IMR-90 (cell line): ENCODE measurements at regions not wholly inside any gene's neighbourhood (a gene's known extent, or its start where the extent isn't known, plus 50 kb on each side); places are given as distances from the start of the nearest gene placed in this dataset.

Source experiments
- ATAC-seq: fragments of 200-7000 bp; cut with Tn5 transposase; 2 replicates; pipeline ENCODE4 v1.9.1; 2020; ENCODE audit warnings: low read depth, mild to moderate bottlenecking, moderate library complexity
- BruUV-seq: library from RNA; stranded (reverse); fragments of 400-500 nt; replicated peaks from 2 replicates; lab custom pipeline; 2021; lab: Mats Ljungman, UMichigan
- CTCF ChIA-PET: fragments of 300-600 bp; formaldehyde crosslinking; extraction: SDS; loops from one replicate; lab custom pipeline; 2021; ENCODE audit warnings: antibody characterized with exemption; lab: Yijun Ruan, JAX
- POLR2A ChIA-PET: fragments of 300-600 bp; sonication (Branson Sonifier 250); formaldehyde crosslinking; loops from one replicate; lab custom pipeline; 2022; ENCODE audit warnings: antibody characterized with exemption; ENCODE audit not compliant: unreplicated experiment; lab: Charles Lee
- DNase-seq: peaks from one replicate; pipeline ENCODE4 v3.0.0; 2013
- H2AFZ ChIP-seq: replicated peaks from 2 replicates; pipeline ENCODE3; 2013; ENCODE audit warnings: low read length, mild to moderate bottlenecking; ENCODE audit not compliant: poor library complexity
- H2AK5ac ChIP-seq: 2 replicates; pipeline ENCODE4 v1.6.1; 2013; ENCODE audit warnings: low read depth, low read length, inconsistent platforms
- H2AK9ac ChIP-seq: replicated peaks from 2 replicates; pipeline ENCODE3; 2013; ENCODE audit warnings: mild to moderate bottlenecking, low read depth, low read length, moderate library complexity; ENCODE audit not compliant: poor library complexity
- H2BK120ac ChIP-seq: 2 replicates; pipeline ENCODE4 v1.6.1; 2013; ENCODE audit warnings: low read depth, low read length, inconsistent platforms
- H2BK15ac ChIP-seq: 3 replicates; pipeline ENCODE4 v1.6.1; 2013; ENCODE audit warnings: low read depth, low read length, inconsistent platforms
- H2BK20ac ChIP-seq: 2 replicates; pipeline ENCODE4 v1.6.1; 2013; ENCODE audit warnings: low read depth, mild to moderate bottlenecking, inconsistent platforms, low read length, moderate library complexity
- H2BK5ac ChIP-seq: 2 replicates; pipeline ENCODE4 v1.6.1; 2013; ENCODE audit warnings: mild to moderate bottlenecking, low read depth, low read length, inconsistent platforms; ENCODE audit not compliant: poor library complexity, severe bottlenecking
- H3K14ac ChIP-seq: replicated peaks from 2 replicates; pipeline ENCODE4 v1.6.1; 2013; ENCODE audit warnings: low read depth, low read length, inconsistent platforms
- H3K18ac ChIP-seq: 2 replicates; pipeline ENCODE4 v1.6.1; 2013; ENCODE audit warnings: low read depth, low read length, control low read depth
- H3K23ac ChIP-seq: 2 replicates; pipeline ENCODE4 v1.6.1; 2013; ENCODE audit warnings: low read depth, low read length, inconsistent platforms
- H3K27ac ChIP-seq: 2 replicates; pipeline ENCODE4 v1.5.1; 2013; ENCODE audit warnings: mild to moderate bottlenecking, control low read depth, low read length; ENCODE audit not compliant: insufficient read depth
- H3K27me3 ChIP-seq: 2 replicates; pipeline ENCODE4 v1.6.1; 2013; ENCODE audit warnings: low read length; ENCODE audit not compliant: control insufficient read depth, insufficient read depth
- H3K36me3 ChIP-seq: 2 replicates; pipeline ENCODE4 v1.6.1; 2013; ENCODE audit warnings: low read length, mixed read lengths; ENCODE audit not compliant: control insufficient read depth, insufficient read depth
- H3K4ac ChIP-seq: 2 replicates; pipeline ENCODE4 v1.6.1; 2013; ENCODE audit warnings: low read depth, low read length, inconsistent platforms
- H3K4me1 ChIP-seq: 2 replicates; pipeline ENCODE4 v1.6.1; 2013; ENCODE audit warnings: low read length, mixed read lengths; ENCODE audit not compliant: control insufficient read depth, insufficient read depth
- H3K4me2 ChIP-seq: 2 replicates; pipeline ENCODE4 v1.6.1; 2013; ENCODE audit warnings: low read depth, mild to moderate bottlenecking, control low read depth, low read length, moderate library complexity
- H3K4me3 ChIP-seq: 2 replicates; pipeline ENCODE4 v1.5.1; 2013; ENCODE audit warnings: low read depth, mild to moderate bottlenecking, control low read depth, low read length, moderate library complexity; ENCODE audit not compliant: insufficient read depth
- H3K56ac ChIP-seq: 2 replicates; pipeline ENCODE4 v1.6.1; 2013; ENCODE audit warnings: low read length, inconsistent platforms; ENCODE audit not compliant: insufficient read depth; ENCODE audit errors: extremely low read depth
- H3K79me1 ChIP-seq, 2 experiments: 2 replicates each; pipeline ENCODE4 v1.6.1; 2013; ENCODE audit warnings: low read length in 2 of 2, inconsistent platforms in 1 of 2, low read depth in 1 of 2
- H3K9ac ChIP-seq: 2 replicates; pipeline ENCODE4 v1.6.1; 2013; ENCODE audit warnings: low read depth, low read length, control low read depth
- H3K9me1 ChIP-seq: 2 replicates; pipeline ENCODE4 v1.6.1; 2013; ENCODE audit warnings: low read length, inconsistent platforms; ENCODE audit not compliant: insufficient read depth
- H3K9me3 ChIP-seq: 2 replicates; pipeline ENCODE4 v1.6.1; 2013; ENCODE audit warnings: low read length; ENCODE audit not compliant: control insufficient read depth, insufficient read depth
- H4K20me1 ChIP-seq: 2 replicates; pipeline ENCODE4 v1.6.1; 2013; ENCODE audit warnings: low read length, inconsistent platforms; ENCODE audit not compliant: insufficient read depth
- H4K5ac ChIP-seq: 2 replicates; pipeline ENCODE4 v1.6.1; 2013; ENCODE audit warnings: mild to moderate bottlenecking, low read depth, low read length, control low read depth
- H4K8ac ChIP-seq, 2 experiments: 2 replicates each; pipeline ENCODE4 v1.6.1; 2013; ENCODE audit warnings: low read depth in 2 of 2, low read length in 2 of 2, control low read depth in 1 of 2, inconsistent platforms in 1 of 2
- H4K91ac ChIP-seq: 2 replicates; pipeline ENCODE4 v1.6.1; 2013; ENCODE audit warnings: low read depth, low read length, inconsistent platforms; ENCODE audit not compliant: insufficient read depth
- BHLHE40 ChIP-seq: fragments of 150-350 bp; IDR thresholded peaks from 2 replicates; pipeline ENCODE4 v1.6.1; 2016; ENCODE audit warnings: mild to moderate bottlenecking, low read depth, low read length
- CEBPB ChIP-seq: IDR thresholded peaks from 2 replicates; pipeline ENCODE4 v1.6.1; 2012; ENCODE audit warnings: low read depth, low read length, improper control_type of control experiment
- CHD1 ChIP-seq: IDR thresholded peaks from 2 replicates; pipeline ENCODE4 v1.6.1; 2012; ENCODE audit warnings: low read depth, low read length, improper control_type of control experiment
- CTCF ChIP-seq: conservative IDR thresholded peaks from 2 replicates; pipeline ENCODE4 v1.5.1; 2012; ENCODE audit warnings: mild to moderate bottlenecking, low read depth, low read length, improper control_type of control experiment
- ELK1 ChIP-seq: fragments of 150-350 bp; IDR thresholded peaks from 2 replicates; pipeline ENCODE4 v1.6.1; 2016; ENCODE audit warnings: low read depth, mild to moderate bottlenecking, low read length, moderate library complexity, borderline replicate concordance
- FOS ChIP-seq: fragments of 150-350 bp; IDR thresholded peaks from 2 replicates; pipeline ENCODE4 v1.6.1; 2016; ENCODE audit warnings: low read depth, low read length
- MAFK ChIP-seq: IDR thresholded peaks from 2 replicates; pipeline ENCODE4 v1.6.1; 2012; ENCODE audit warnings: low read depth, low read length, improper control_type of control experiment
- MAZ ChIP-seq: IDR thresholded peaks from 2 replicates; pipeline ENCODE4 v1.6.1; 2012; ENCODE audit warnings: low read depth, mild to moderate bottlenecking, low read length, improper control_type of control experiment, moderate library complexity, borderline replicate concordance
- MXI1 ChIP-seq: IDR thresholded peaks from 2 replicates; pipeline ENCODE4 v1.6.1; 2012; ENCODE audit warnings: low read depth, mild to moderate bottlenecking, low read length, moderate library complexity, borderline replicate concordance
- NFE2L2 ChIP-seq: fragments of 150-350 bp; IDR thresholded peaks from 2 replicates; pipeline ENCODE4 v1.6.1; 2016; ENCODE audit warnings: low read depth, mild to moderate bottlenecking, low read length
- POLR2A ChIP-seq: IDR thresholded peaks from 2 replicates; pipeline ENCODE4 v1.6.1; 2012; ENCODE audit warnings: mild to moderate bottlenecking, low read depth, low read length
- RAD21 ChIP-seq: IDR thresholded peaks from 2 replicates; pipeline ENCODE4 v1.6.1; 2012; ENCODE audit warnings: low read length, improper control_type of control experiment
- RCOR1 ChIP-seq: IDR thresholded peaks from 2 replicates; pipeline ENCODE4 v1.6.1; 2012; ENCODE audit warnings: mild to moderate bottlenecking, low read length, improper control_type of control experiment; ENCODE audit not compliant: insufficient replicate concordance
- RFX5 ChIP-seq: IDR thresholded peaks from 2 replicates; pipeline ENCODE4 v1.8.0; 2012; ENCODE audit warnings: low read depth, mild to moderate bottlenecking, low read length, moderate library complexity
- SMC3 ChIP-seq: fragments of 150-350 bp; IDR thresholded peaks from 2 replicates; pipeline ENCODE4 v1.6.1; 2016; ENCODE audit warnings: low read depth, mild to moderate bottlenecking, antibody characterized with exemption, low read length, moderate library complexity
- USF2 ChIP-seq: fragments of 150-350 bp; IDR thresholded peaks from 2 replicates; pipeline ENCODE4 v1.6.1; 2017; ENCODE audit warnings: mild to moderate bottlenecking, antibody characterized with exemption, low read length, low read depth
- WGBS, 2 experiments: methylation state at CpG; one replicate each; pipeline versions ENCODE4 v1.1.5 to v1.1.7; 2013; ENCODE audit warnings: missing lambda C conversion rate in 2 of 2; ENCODE audit not compliant: insufficient read length in 1 of 2; ENCODE audit errors: extremely low coverage in 2 of 2; 5-methylcytosine and 5-hydroxymethylcytosine counted together
- dilution Hi-C: fragments of 300-500 bp; cut with HindIII; formaldehyde crosslinking; loops from one replicate; pipeline ENCODE4 v1.14.3; 2018; ENCODE audit warnings: low sequenced_read_pairs; ENCODE audit not compliant: unreplicated experiment
- in situ Hi-C: fragments of 300-500 bp; cut with MboI; formaldehyde crosslinking; loops from 3 replicates; pipeline ENCODE4 v1.14.3; 2019; ENCODE audit warnings: low sequenced_read_pairs, inconsistent platforms, mixed read lengths
- intact Hi-C: fragments of 100-400 bp; cut with micrococcal nuclease; formaldehyde crosslinking; loops from 2 replicates; pipeline ENCODE4 v1.10.0; 2022

GRCh38 chr20:25848222-25848621, 151.6 kb upstream of the ZNF337 start:
- no peak for DNase-seq
- TF ChIP-seq CTCF (no peak), MAFK (no peak), CEBPB (no peak), RCOR1 (no peak), MXI1 (no peak), SMC3 (no peak), NFE2L2 (no peak), POLR2A (no peak), USF2 (no peak), ELK1 (no peak), MAZ (no peak), BHLHE40 (no peak), RAD21 (no peak), FOS (no peak), RFX5 (no peak), CHD1 (no peak)

More at GRCh38 chr20:25848222-25848621, 151.6 kb upstream of the ZNF337 start:
- Histone ChIP-seq H4K91ac (no peak overlapping the region), H2AK9ac (no peak overlapping the region), H3K27me3 (no peaks in the 10 kb centered on the region), H3K4me1 (no peaks in the 10 kb centered on the region), H3K9me1 (no peaks in the 10 kb centered on the region), H3K4me2 (no peak overlapping the region), H4K8ac (no peak overlapping the region), H3K4ac (no peak overlapping the region), H3K18ac (no peak overlapping the region), H3K36me3 (no peaks in the 10 kb centered on the region), H2BK15ac (no peak overlapping the region), H3K4me3 (no peak overlapping the region), H3K79me1 (no peaks in the 10 kb centered on the region), H2AK5ac (no peak overlapping the region), H2AFZ (no peak overlapping the region), H3K23ac (no peak overlapping the region), H4K20me1 (no peaks in the 10 kb centered on the region), H2BK5ac (no peak overlapping the region), H3K9ac (no peak overlapping the region), H4K5ac (no peak overlapping the region), H3K27ac (no peak overlapping the region), H3K9me3 (no peaks in the 10 kb centered on the region), H3K56ac (no peak overlapping the region), H2BK20ac (no peak overlapping the region), H2BK120ac (no peak overlapping the region), H3K14ac (no peak overlapping the region)
- no TSS peak for BruUV-seq
- in situ Hi-C loops = no loop called here
- intact Hi-C loops = no loop called here
- POLR2A ChIA-PET = no interaction called here
- dilution Hi-C loops = no loop called here
- no CpG with 5 or more reads among the region's 7 CpGs for WGBS, 2 experiments
- CTCF ChIA-PET = interaction anchor here (0.6 kb wide), 1 partner anchor 159 kb away, joined by 3 read pairs; no protein-coding TSS in a partner anchor
- ATAC-seq = no peak
